Endothelial cell (in vitro differentiated cells): ENCODE measurements at regions not wholly inside any gene's neighbourhood (a gene's known extent, or its start where the extent isn't known, plus 50 kb on each side); places are given as distances from the start of the nearest gene placed in this dataset.

Source experiments
- DNase-seq: peaks from one replicate; pipeline ENCODE4 v3.0.0; 2021; ENCODE audit warnings: low spot score
- H3K27ac Mint-ChIP-seq: one replicate; pipeline ENCODE4 v1.8.0; 2021; ENCODE audit warnings: mixed read lengths, inconsistent platforms; ENCODE audit not compliant: unreplicated experiment
- H3K27me3 Mint-ChIP-seq: one replicate; pipeline ENCODE4 v1.8.0; 2021; ENCODE audit warnings: mild to moderate bottlenecking, moderate library complexity, mixed read lengths, inconsistent platforms; ENCODE audit not compliant: unreplicated experiment
- H3K36me3 Mint-ChIP-seq: one replicate; pipeline ENCODE4 v1.8.0; 2021; ENCODE audit warnings: mild to moderate bottlenecking, low read depth, mixed read lengths, inconsistent platforms; ENCODE audit not compliant: unreplicated experiment
- H3K4me1 Mint-ChIP-seq: one replicate; pipeline ENCODE4 v1.8.0; 2021; ENCODE audit warnings: mild to moderate bottlenecking, mixed read lengths, inconsistent platforms; ENCODE audit not compliant: unreplicated experiment
- H3K4me3 Mint-ChIP-seq: one replicate; pipeline ENCODE4 v1.8.0; 2021; ENCODE audit warnings: mild to moderate bottlenecking, mixed read lengths, inconsistent platforms; ENCODE audit not compliant: unreplicated experiment
- H3K9me3 Mint-ChIP-seq: one replicate; pipeline ENCODE4 v1.8.0; 2021; ENCODE audit warnings: mixed read lengths, inconsistent platforms; ENCODE audit not compliant: unreplicated experiment
- CTCF ChIP-seq: fragments of 200-600 bp; sonication (generic); IDR thresholded peaks from one replicate; pipeline ENCODE4 v1.5.0; 2021; ENCODE audit warnings: antibody characterized with exemption; ENCODE audit not compliant: unreplicated experiment

- no peak for DNase-seq
- Mint-ChIP-seq H3K4me3 (no peak overlapping the region), H3K27ac (no peak overlapping the region), H3K4me1 (no peaks in the 10 kb centered on the region), H3K36me3 (no peaks in the 10 kb centered on the region), H3K27me3 (peaks cover 3% of the 10 kb centered on the region), H3K9me3 (no peaks in the 10 kb centered on the region)
- no peak for TF ChIP-seq CTCF
Measured at GRCh38 chr21:27475363-27475955, 508.6 kb upstream of the ADAMTS5 start.

GRCh38 chr21:27467366-27467765 lies 500.5 kb upstream of the ADAMTS5 start:
- Mint-ChIP-seq H3K9me3 (no peaks in the 10 kb centered on the region), H3K27me3 (peaks cover 3% of the 10 kb centered on the region), H3K4me1 (no peaks in the 10 kb centered on the region), H3K27ac (no peak overlapping the region), H3K4me3 (no peak overlapping the region), H3K36me3 (no peaks in the 10 kb centered on the region)
- no peak for DNase-seq
- TF ChIP-seq CTCF = no peak

GRCh38 chr21:27466140-27466539 lies 499.3 kb upstream of the ADAMTS5 start:
- no peak overlapping the region for H3K27ac Mint-ChIP-seq
- H3K27me3 Mint-ChIP-seq = no peaks in the 10 kb centered on the region
- no peaks in the 10 kb centered on the region for H3K36me3 Mint-ChIP-seq
- TF ChIP-seq CTCF = peak; percentile 18
- H3K4me3 Mint-ChIP-seq = no peak overlapping the region
- no peak for DNase-seq
- H3K4me1 Mint-ChIP-seq = no peaks in the 10 kb centered on the region
- H3K9me3 Mint-ChIP-seq = no peaks in the 10 kb centered on the region

GRCh38 chr21:27464648-27465047 lies 497.8 kb upstream of the ADAMTS5 start:
- no peak for DNase-seq

More at GRCh38 chr21:27464648-27465047, 497.8 kb upstream of the ADAMTS5 start:
- no peaks in the 10 kb centered on the region for H3K9me3 Mint-ChIP-seq
- no peak overlapping the region for H3K27ac Mint-ChIP-seq
- no peak overlapping the region for H3K4me3 Mint-ChIP-seq
- no peaks in the 10 kb centered on the region for H3K36me3 Mint-ChIP-seq
- H3K4me1 Mint-ChIP-seq = no peaks in the 10 kb centered on the region
- no peak for TF ChIP-seq CTCF
- no peaks in the 10 kb centered on the region for H3K27me3 Mint-ChIP-seq
